ENCODE measurements at regions not wholly inside any gene's neighbourhood (a gene's known extent, or its start where the extent isn't known, plus 50 kb on each side); places are given as distances from the start of the nearest gene placed in this dataset.

- TF ChIP-seq AKNA (CRISPR knock-in tag; IDR thresholded peaks at IDR 0.05; ENCODE audit: borderline replicate concordance): no peak
- TF ChIP-seq MED1 (CRISPR knock-in tag; IDR thresholded peaks at IDR 0.05): no peak
- TF ChIP-seq ZNF484 (CRISPR knock-in tag; IDR thresholded peaks at IDR 0.05; ENCODE audit: borderline replicate concordance, low read depth): no peak
Observed at GRCh38 chr4:125511715-125512114, 197.0 kb downstream of the FAT4 start (continued).

- 0% methylated on average over 1 of the region's 1 CpG for WGBS (ENCODE audit: low lambda C conversion rate)
- in situ Hi-C loops (cut with HindIII; ENCODE audit: extremely low pct_ligation_motif_present, low pct_unique_long_range_greater_than_20kb) (no loop called here), intact Hi-C loops (cut with micrococcal nuclease; ENCODE audit: unreplicated experiment) (no loop called here)
- DNase-seq (ENCODE audit: low spot score) (no peak), ATAC-seq (no peak), FAIRE-seq (no peak)
- ChIA-PET POLR2A (no interaction called here), CTCF (ENCODE audit: low intra/inter-chr PET ratio, low total read pairs) (no interaction called here)
- no peaks in the 10 kb centered on the region for H3K79me2 ChIP-seq (ENCODE audit: insufficient read depth, low read length)
- H3K4me3 ChIP-seq (replicated peaks in 1 of 3; ENCODE audit: insufficient read depth in 1 of 3, low read depth in 2 of 3, low read length in 3 of 3): no peak overlapping the region
- no peaks in the 10 kb centered on the region for H4K20me1 ChIP-seq (ENCODE audit: insufficient read depth, low read length)
- H3K27me3 ChIP-seq (ENCODE audit: control insufficient read depth in 1 of 2, insufficient read depth in 2 of 2, low read length in 2 of 2): no peaks in the 10 kb centered on the region
- H3K27ac ChIP-seq (ENCODE audit: extremely low read length, insufficient read depth, low read length): no peak overlapping the region
- H3K36me3 ChIP-seq (replicated peaks in 1 of 2; ENCODE audit: control insufficient read depth in 1 of 2, insufficient read depth in 2 of 2, low read length in 2 of 2): no peaks in the 10 kb centered on the region
- H3K9ac ChIP-seq (ENCODE audit: insufficient read depth, low read depth, low read length): no peak overlapping the region
- no TSS peak for BruUV-seq (replicated peaks)
- H3K4me2 ChIP-seq (ENCODE audit: low read depth, low read length): no peak overlapping the region
- H3K4me1 ChIP-seq (ENCODE audit: insufficient read depth, low read length): no peaks in the 10 kb centered on the region
- H2AFZ ChIP-seq (ENCODE audit: low read length): no peak overlapping the region
- no peaks in the 10 kb centered on the region for H3K9me3 ChIP-seq (ENCODE audit: low read length)
- TF ChIP-seq ZNF512B (CRISPR knock-in tag; IDR thresholded peaks at IDR 0.05; ENCODE audit: borderline replicate concordance): no peak
- no peak for TF ChIP-seq BCLAF1 (IDR thresholded peaks at IDR 0.05)
- TF ChIP-seq ZNF143 (CRISPR knock-in tag; IDR thresholded peaks at IDR 0.05): no peak
- no peak for TF ChIP-seq ZSCAN22 (CRISPR knock-in tag; IDR thresholded peaks at IDR 0.05)
- no peak for TF ChIP-seq CBX2 (IDR thresholded peaks at IDR 0.05; ENCODE audit: low read depth, low read length)
- TF ChIP-seq CBX2 (CRISPR knock-in tag; IDR thresholded peaks at IDR 0.05; ENCODE audit: low read depth): no peak
- no peak for TF ChIP-seq CSRNP1 (CRISPR knock-in tag; IDR thresholded peaks at IDR 0.05)
- no peak for TF ChIP-seq YEATS2 (CRISPR knock-in tag; IDR thresholded peaks at IDR 0.05; ENCODE audit: borderline replicate concordance)
- no peak for TF ChIP-seq ZNF672 (CRISPR knock-in tag; IDR thresholded peaks at IDR 0.05)
Observed at GRCh38 chr4:125515016-125515415, 200.3 kb downstream of the FAT4 start.
